Keratinocyte (primary cell): ENCODE measurements at regions not wholly inside any gene's neighbourhood (a gene's known extent, or its start where the extent isn't known, plus 50 kb on each side); places are given as distances from the start of the nearest gene placed in this dataset.

Experiments used
- EZH2 ChIP-seq: IDR thresholded peaks from one replicate; pipeline ENCODE4 v1.6.1; 2012; ENCODE audit warnings: inconsistent platforms, mild to moderate bottlenecking, low read length, moderate library complexity
- TF ChIP-seq, protein P1 (sequence below), 3 experiments: IDR thresholded peaks in 1 of 3; conservative IDR thresholded peaks in 1 of 3; optimal IDR thresholded peaks in 1 of 3; 2 replicates in 2 of 3; 3 replicates in 1 of 3; pipeline versions ENCODE3 to v1.5.1; 2011; ENCODE audit warnings: low read length in 3 of 3, mild to moderate bottlenecking in 3 of 3, moderate library complexity in 2 of 3, control low read depth in 1 of 3, inconsistent platforms in 1 of 3; ENCODE audit not compliant: insufficient read depth in 2 of 3; ENCODE audit errors: extremely low read depth in 1 of 3

DNA sequence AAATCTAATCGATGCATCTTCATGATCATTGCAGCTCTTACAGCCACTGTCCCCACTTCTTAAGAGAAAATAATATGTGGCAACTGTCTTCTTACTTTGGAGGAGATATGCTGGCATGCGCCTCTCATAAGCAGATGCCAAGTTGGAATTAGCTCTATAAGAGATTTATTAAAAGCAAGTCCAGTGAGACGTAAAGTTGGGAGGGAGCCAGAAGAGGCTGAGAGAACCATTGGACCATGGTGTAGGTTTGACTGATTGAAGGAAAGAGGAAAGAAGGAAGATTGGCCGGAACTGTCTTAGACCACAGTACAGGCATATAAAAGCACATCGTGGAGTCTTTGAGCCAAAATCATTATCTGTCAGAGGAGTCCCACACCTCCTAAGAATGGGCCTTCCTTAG lies 265.7 kb upstream of the ZC3H15 start:
- TF ChIP-seq, protein P1, sequence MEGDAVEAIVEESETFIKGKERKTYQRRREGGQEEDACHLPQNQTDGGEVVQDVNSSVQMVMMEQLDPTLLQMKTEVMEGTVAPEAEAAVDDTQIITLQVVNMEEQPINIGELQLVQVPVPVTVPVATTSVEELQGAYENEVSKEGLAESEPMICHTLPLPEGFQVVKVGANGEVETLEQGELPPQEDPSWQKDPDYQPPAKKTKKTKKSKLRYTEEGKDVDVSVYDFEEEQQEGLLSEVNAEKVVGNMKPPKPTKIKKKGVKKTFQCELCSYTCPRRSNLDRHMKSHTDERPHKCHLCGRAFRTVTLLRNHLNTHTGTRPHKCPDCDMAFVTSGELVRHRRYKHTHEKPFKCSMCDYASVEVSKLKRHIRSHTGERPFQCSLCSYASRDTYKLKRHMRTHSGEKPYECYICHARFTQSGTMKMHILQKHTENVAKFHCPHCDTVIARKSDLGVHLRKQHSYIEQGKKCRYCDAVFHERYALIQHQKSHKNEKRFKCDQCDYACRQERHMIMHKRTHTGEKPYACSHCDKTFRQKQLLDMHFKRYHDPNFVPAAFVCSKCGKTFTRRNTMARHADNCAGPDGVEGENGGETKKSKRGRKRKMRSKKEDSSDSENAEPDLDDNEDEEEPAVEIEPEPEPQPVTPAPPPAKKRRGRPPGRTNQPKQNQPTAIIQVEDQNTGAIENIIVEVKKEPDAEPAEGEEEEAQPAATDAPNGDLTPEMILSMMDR (optimal IDR thresholded peaks at IDR 0.05 in 1 of 3, IDR thresholded peaks at IDR 0.05 in 1 of 3, conservative IDR thresholded peaks at IDR 0.05 in 1 of 3; ENCODE audit: extremely low read depth in 1 of 3, insufficient read depth in 2 of 3, low read length in 3 of 3): no peak
- TF ChIP-seq EZH2: no peak
